Naive thymus-derived CD4-positive, alpha-beta T cell (primary cell): ENCODE measurements at regions not wholly inside any gene's neighbourhood (a gene's known extent, or its start where the extent isn't known, plus 50 kb on each side); places are given as distances from the start of the nearest gene placed in this dataset.

ENCODE experiments used
- ATAC-seq: fragments of 150-1000 bp; cut with Tn5 transposase; 2 replicates; pipeline ENCODE4 v1.10.0; 2021; ENCODE audit warnings: mild to moderate bottlenecking, moderate library complexity
- CTCF ChIA-PET: fragments of 350-600 bp; sonication (Branson Sonifier 250); formaldehyde crosslinking; loops from one replicate; lab custom pipeline; 2021; ENCODE audit warnings: antibody characterized with exemption; lab: Charles Lee
- POLR2A ChIA-PET: fragments of 350-600 bp; sonication (Branson Sonifier 250); formaldehyde crosslinking; loops from one replicate; lab custom pipeline; 2021; ENCODE audit warnings: antibody characterized with exemption, inconsistent platforms; lab: Charles Lee
- DNase-seq, 9 donors: peaks; one replicate each; pipeline versions ENCODE4 v3.0.0 to v3.0.0-alpha.2; 2020 to 2022; ENCODE audit warnings: mixed read lengths in 1 of 9
- H3K27ac ChIP-seq: one replicate; pipeline ENCODE4 v1.7.0; 2013; ENCODE audit warnings: mild to moderate bottlenecking, low read depth, low read length, moderate library complexity
- H3K27me3 ChIP-seq, 2 donors: one replicate each; pipeline ENCODE4 v1.7.0; 2013; ENCODE audit warnings: low read length in 2 of 2, mild to moderate bottlenecking in 2 of 2, moderate library complexity in 2 of 2; ENCODE audit not compliant: control insufficient read depth in 2 of 2, insufficient read depth in 2 of 2
- H3K36me3 ChIP-seq, 3 experiments: 1 replicate in 2 of 3; 2 replicates in 1 of 3; pipeline ENCODE4 v1.7.0; 2013; ENCODE audit warnings: low read length in 3 of 3, mild to moderate bottlenecking in 3 of 3, moderate library complexity in 1 of 3; ENCODE audit not compliant: insufficient read depth in 3 of 3, control insufficient read depth in 2 of 3
- H3K4me1 ChIP-seq, 2 donors: one replicate each; pipeline ENCODE4 v1.7.0; 2013; ENCODE audit warnings: low read length in 2 of 2, mild to moderate bottlenecking in 2 of 2, moderate library complexity in 1 of 2; ENCODE audit not compliant: control insufficient read depth in 2 of 2, insufficient read depth in 2 of 2
- H3K4me3 ChIP-seq: 2 replicates; pipeline ENCODE4 v1.7.0; 2013; ENCODE audit warnings: mild to moderate bottlenecking, low read length
- H3K9me3 ChIP-seq, 3 experiments: 1 replicate in 2 of 3; 2 replicates in 1 of 3; pipeline ENCODE4 v1.7.0; 2013; ENCODE audit warnings: low read length in 3 of 3; ENCODE audit not compliant: control insufficient read depth in 2 of 3
- H3K27ac Mint-ChIP-seq, 9 donors: one replicate each; pipeline ENCODE4 v1.8.0; 2020 to 2022; ENCODE audit warnings: mixed read lengths in 9 of 9, mild to moderate bottlenecking in 8 of 9, moderate library complexity in 5 of 9, inconsistent platforms in 2 of 9
- H3K27me3 Mint-ChIP-seq, 5 donors: one replicate each; pipeline ENCODE4 v1.8.0; 2021 to 2022; ENCODE audit warnings: mixed read lengths in 5 of 5, mild to moderate bottlenecking in 1 of 5
- H3K36me3 Mint-ChIP-seq, 5 donors: one replicate each; pipeline ENCODE4 v1.8.0; 2020 to 2022; ENCODE audit warnings: mixed read lengths in 5 of 5, mild to moderate bottlenecking in 3 of 5, inconsistent platforms in 1 of 5
- H3K4me1 Mint-ChIP-seq, 7 donors: one replicate each; pipeline ENCODE4 v1.8.0; 2020 to 2022; ENCODE audit warnings: mixed read lengths in 7 of 7, mild to moderate bottlenecking in 3 of 7, inconsistent platforms in 1 of 7
- H3K4me3 Mint-ChIP-seq, 10 donors: one replicate each; pipeline ENCODE4 v1.8.0; 2020 to 2022; ENCODE audit warnings: mild to moderate bottlenecking in 10 of 10, mixed read lengths in 10 of 10, moderate library complexity in 6 of 10, inconsistent platforms in 2 of 10
- H3K9me3 Mint-ChIP-seq, 11 donors: one replicate each; pipeline ENCODE4 v1.8.0; 2020 to 2022; ENCODE audit warnings: mixed read lengths in 11 of 11, mild to moderate bottlenecking in 4 of 11, inconsistent platforms in 1 of 11, moderate library complexity in 1 of 11
- intact Hi-C, 2 donors: fragments of 100-400 bp; cut with micrococcal nuclease; formaldehyde crosslinking; loops; one replicate each; pipeline ENCODE4 v1.15.1; 2023

DNA sequence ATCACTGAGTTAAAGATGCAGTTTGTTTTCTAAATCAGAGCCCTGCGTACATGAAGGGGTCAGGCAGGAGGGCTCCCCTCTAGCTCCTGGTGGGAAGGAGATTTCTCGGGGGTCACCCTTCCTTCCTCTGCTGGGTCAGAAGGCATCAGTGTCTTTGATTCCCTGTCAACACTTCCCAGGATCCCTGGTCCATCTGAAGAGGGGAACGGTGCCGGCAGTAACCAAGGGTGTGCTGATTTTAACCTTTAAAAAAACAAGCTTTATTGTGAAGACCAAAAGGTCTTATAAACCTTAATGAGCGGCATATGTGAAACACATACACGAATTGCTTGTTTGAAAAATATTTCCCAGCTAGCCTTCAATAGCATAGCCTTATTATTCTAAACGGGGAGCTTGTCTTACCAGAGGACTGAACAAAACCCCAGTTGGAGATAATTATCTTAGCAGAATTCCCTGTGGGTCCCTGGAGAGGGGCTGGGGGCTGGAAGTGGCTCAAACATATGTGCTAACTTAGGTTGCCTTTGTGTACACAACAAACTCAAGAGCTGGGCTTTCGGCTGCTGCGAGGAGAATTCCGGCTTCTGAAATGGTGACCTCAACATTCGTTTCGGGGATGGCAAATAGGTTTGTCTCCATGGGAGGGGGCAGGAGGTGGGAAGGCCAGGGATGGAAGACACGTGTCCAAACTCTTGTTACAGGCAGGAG lies 114.9 kb upstream of the MYCN start:
- ATAC-seq (no peak), DNase-seq (no peak)
- H3K27ac Mint-ChIP-seq: peak overlapping the region in 1 of 9 donors; percentile 20
- Histone ChIP-seq H3K27ac (no peak overlapping the region), H3K27me3 (no peaks in the 10 kb centered on the region), H3K36me3 (no peaks in the 10 kb centered on the region), H3K9me3 (no peaks in the 10 kb centered on the region), H3K4me3 (no peak overlapping the region), H3K4me1 (no peaks in the 10 kb centered on the region)
- intact Hi-C loops: no loop called here
- H3K4me1 Mint-ChIP-seq: no peaks in the 10 kb centered on the region
- H3K4me3 Mint-ChIP-seq: no peak overlapping the region
- peaks cover 0 to 2% (median under 1%) of the 10 kb centered on the region in 5 donors for H3K27me3 Mint-ChIP-seq
- no peaks in the 10 kb centered on the region for H3K36me3 Mint-ChIP-seq
- ChIA-PET CTCF (no interaction called here), POLR2A (no interaction called here)
- peaks cover 0 to 2% (median 0%) of the 10 kb centered on the region in 11 donors for H3K9me3 Mint-ChIP-seq

DNA sequence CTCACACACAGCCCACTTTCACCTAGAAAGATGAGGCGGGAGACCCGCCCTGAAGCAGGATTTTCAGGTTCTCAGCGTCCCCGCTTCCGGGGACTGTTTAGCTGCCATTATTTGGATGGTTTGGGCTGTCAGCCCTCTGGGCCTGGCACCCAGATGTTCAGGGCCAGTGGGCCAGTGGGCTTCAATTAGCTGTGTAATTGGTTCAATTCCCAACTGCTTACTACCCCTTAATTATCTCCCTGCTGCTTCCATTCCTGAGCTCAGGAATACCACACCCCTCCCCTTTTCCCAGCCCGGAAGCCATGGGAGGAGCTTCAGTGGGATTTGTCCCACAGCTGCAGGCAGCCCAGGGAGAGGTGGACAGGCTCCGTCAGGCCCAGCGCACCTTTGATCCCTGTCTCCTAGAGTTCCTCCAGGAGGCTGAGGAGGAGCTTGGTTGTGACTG lies 114.1 kb upstream of the MYCN start:
- no peak for DNase-seq
- CTCF ChIA-PET: no interaction called here
- ATAC-seq: no peak

DNA sequence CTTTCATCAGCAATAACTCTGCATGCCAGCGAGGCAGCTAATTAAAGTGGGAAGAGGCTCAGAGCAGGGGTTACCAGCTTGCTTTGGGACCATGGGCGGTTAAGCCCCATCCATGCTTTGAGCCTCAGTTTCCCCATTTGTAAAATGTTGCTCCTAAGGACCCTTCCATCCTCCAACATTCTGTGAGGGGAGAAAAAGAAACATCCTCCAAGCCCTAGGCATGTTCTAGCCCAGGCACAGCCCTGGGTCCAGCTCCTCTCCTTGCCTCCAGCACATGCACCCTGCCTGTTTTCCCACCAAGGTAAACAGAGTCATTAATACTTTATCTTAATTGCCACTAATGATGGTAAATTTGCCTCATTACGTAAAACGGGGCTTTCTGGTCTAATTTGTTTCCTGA lies 113.3 kb upstream of the MYCN start:
- ATAC-seq (no peak), DNase-seq (no peak)
- Mint-ChIP-seq H3K9me3 (peaks cover 0 to 2% (median 0%) of the 10 kb centered on the region in 11 donors), H3K27me3 (no peaks in the 10 kb centered on the region), H3K4me3 (no peak overlapping the region), H3K27ac (no peak overlapping the region), H3K4me1 (no peaks in the 10 kb centered on the region), H3K36me3 (no peaks in the 10 kb centered on the region)
- intact Hi-C loops: no loop called here
- no peaks in the 10 kb centered on the region for H3K4me1 ChIP-seq
- no peaks in the 10 kb centered on the region for H3K36me3 ChIP-seq
- H3K4me3 ChIP-seq: no peak overlapping the region
- no peaks in the 10 kb centered on the region for H3K27me3 ChIP-seq
- ChIA-PET POLR2A (no interaction called here), CTCF (interaction anchor here (0.8 kb wide), 1 partner anchor 31 kb away, joined by 3 read pairs; no protein-coding TSS in a partner anchor)
- H3K27ac ChIP-seq: no peak overlapping the region
- no peaks in the 10 kb centered on the region for H3K9me3 ChIP-seq

More for the DNA sequence above, 114.1 kb upstream of the MYCN start:
- intact Hi-C loops: no loop called here
- Histone ChIP-seq H3K27ac (no peak overlapping the region), H3K9me3 (no peaks in the 10 kb centered on the region), H3K36me3 (no peaks in the 10 kb centered on the region), H3K4me1 (no peaks in the 10 kb centered on the region), H3K4me3 (no peak overlapping the region), H3K27me3 (no peaks in the 10 kb centered on the region)
- POLR2A ChIA-PET: no interaction called here
- Mint-ChIP-seq H3K27me3 (no peaks in the 10 kb centered on the region), H3K36me3 (no peaks in the 10 kb centered on the region), H3K4me1 (no peaks in the 10 kb centered on the region), H3K4me3 (no peak overlapping the region), H3K9me3 (peaks cover 0 to 2% (median 0%) of the 10 kb centered on the region in 11 donors), H3K27ac (no peak overlapping the region)

DNA sequence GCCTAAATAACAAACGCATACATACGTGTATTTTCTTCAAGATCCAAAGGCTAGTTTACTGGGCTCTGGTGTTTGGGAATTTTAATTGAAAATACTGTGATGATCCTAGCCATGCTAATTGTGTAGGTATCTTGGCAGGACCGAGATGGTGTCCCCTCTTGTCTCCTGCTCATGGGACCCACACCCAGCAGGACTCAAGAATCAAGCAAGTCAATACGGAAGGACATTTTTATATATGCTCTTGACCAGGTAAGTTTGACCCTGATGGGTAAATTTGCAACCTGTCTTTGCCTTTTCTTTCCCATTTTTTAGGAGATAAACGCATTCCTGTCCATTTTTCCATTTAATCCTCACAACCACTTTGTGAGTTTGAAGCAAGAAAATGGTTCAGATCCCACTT lies 111.8 kb upstream of the MYCN start:
- intact Hi-C loops: no loop called here
- H3K4me1 Mint-ChIP-seq: no peaks in the 10 kb centered on the region
- no peaks in the 10 kb centered on the region for H3K9me3 ChIP-seq
- H3K27me3 Mint-ChIP-seq: peaks cover 0 to 5% (median 0%) of the 10 kb centered on the region in 5 donors
- ChIA-PET CTCF (no interaction called here), POLR2A (no interaction called here)
- DNase-seq (no peak), ATAC-seq (no peak)
- H3K36me3 ChIP-seq: no peaks in the 10 kb centered on the region
- no peaks in the 10 kb centered on the region for H3K36me3 Mint-ChIP-seq
- no peak overlapping the region for H3K4me3 Mint-ChIP-seq
- H3K9me3 Mint-ChIP-seq: no peaks in the 10 kb centered on the region
- no peaks in the 10 kb centered on the region for H3K27me3 ChIP-seq
- H3K4me1 ChIP-seq: no peaks in the 10 kb centered on the region
- no peak overlapping the region for H3K4me3 ChIP-seq
- no peak overlapping the region for H3K27ac ChIP-seq
- H3K27ac Mint-ChIP-seq: no peak overlapping the region

DNA sequence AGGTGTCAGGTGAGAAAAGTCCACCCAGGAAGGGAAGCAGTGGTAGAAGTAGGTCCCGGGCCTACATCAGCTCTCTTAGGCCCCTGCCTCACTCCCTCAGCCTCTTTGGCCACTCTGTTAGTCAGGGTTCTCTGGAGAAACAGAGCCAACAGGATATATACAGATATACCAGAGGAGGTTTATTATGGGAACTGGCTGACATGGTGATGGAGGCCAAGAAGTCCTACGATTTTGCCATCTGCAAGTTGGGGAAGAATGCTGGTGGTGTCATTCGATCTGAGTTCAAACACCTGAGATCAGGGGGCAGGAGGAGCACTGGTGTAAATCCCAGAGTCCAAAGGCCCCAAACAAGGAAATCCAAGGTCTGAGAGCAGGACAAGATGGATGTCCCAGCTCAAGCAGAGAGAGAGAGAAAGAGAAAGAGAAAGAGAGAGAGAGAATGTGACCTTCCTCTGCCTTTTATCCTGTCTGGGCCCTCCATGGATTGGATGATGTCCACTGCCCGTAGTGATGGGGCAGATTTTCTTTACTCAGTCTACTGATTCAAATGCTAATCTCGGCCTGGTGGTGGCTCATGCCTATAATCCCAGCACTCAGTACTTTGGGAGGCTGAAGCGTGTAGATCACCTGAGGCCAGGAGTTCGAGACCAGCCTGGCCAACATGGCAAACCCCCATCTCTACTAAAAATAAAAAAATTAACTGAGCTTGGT lies 111.1 kb upstream of the MYCN start:
- POLR2A ChIA-PET: no interaction called here
- no peaks in the 10 kb centered on the region for H3K4me1 Mint-ChIP-seq
- peaks cover 0 to 5% (median 0%) of the 10 kb centered on the region in 5 donors for H3K27me3 Mint-ChIP-seq
- H3K27ac Mint-ChIP-seq: no peak overlapping the region
- no peak for ATAC-seq
- H3K4me3 ChIP-seq: no peak overlapping the region
- H3K27me3 ChIP-seq: no peaks in the 10 kb centered on the region
- no peak overlapping the region for H3K4me3 Mint-ChIP-seq
- H3K36me3 Mint-ChIP-seq: no peaks in the 10 kb centered on the region
- no peaks in the 10 kb centered on the region for H3K9me3 ChIP-seq
- CTCF ChIA-PET: interaction anchor here (0.6 kb wide), 1 partner anchor 28 kb away, joined by 3 read pairs; no protein-coding TSS in a partner anchor
- intact Hi-C loops: no loop called here
- no peak for DNase-seq
- H3K9me3 Mint-ChIP-seq: no peaks in the 10 kb centered on the region
- no peaks in the 10 kb centered on the region for H3K4me1 ChIP-seq
- no peak overlapping the region for H3K27ac ChIP-seq
- no peaks in the 10 kb centered on the region for H3K36me3 ChIP-seq

DNA sequence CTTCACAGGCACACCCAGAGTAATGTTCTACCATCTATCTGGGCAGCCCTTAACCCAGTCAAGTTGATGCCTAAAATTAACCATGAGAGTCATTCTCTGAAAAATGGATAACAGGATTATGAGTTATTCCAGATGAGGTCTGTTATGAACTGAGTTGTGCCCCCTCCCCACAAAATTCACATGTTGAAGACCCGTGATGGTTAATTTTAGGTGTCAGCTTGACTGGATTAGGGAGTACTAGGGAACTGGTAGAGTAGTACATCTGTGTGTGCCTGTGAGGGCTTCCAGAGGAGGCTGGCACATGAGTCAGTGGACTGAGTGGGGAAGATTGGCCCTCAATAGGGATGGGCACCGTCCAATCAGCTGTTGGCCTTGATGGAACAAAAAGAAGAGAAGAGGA lies 110.4 kb upstream of the MYCN start:
- no peak overlapping the region for H3K27ac Mint-ChIP-seq
- H3K4me3 Mint-ChIP-seq: no peak overlapping the region
- CTCF ChIA-PET: interaction anchor here (0.6 kb wide), 1 partner anchor 27 kb away, joined by 3 read pairs; no protein-coding TSS in a partner anchor
- H3K4me1 Mint-ChIP-seq: no peaks in the 10 kb centered on the region
- Histone ChIP-seq H3K27me3 (no peaks in the 10 kb centered on the region), H3K4me1 (no peaks in the 10 kb centered on the region), H3K4me3 (no peak overlapping the region), H3K36me3 (no peaks in the 10 kb centered on the region), H3K27ac (no peak overlapping the region), H3K9me3 (no peaks in the 10 kb centered on the region)
- H3K9me3 Mint-ChIP-seq: no peaks in the 10 kb centered on the region
- DNase-seq (no peak), ATAC-seq (no peak)
- intact Hi-C loops: no loop called here
- H3K36me3 Mint-ChIP-seq: no peaks in the 10 kb centered on the region
- peaks cover 0 to 5% (median 0%) of the 10 kb centered on the region in 5 donors for H3K27me3 Mint-ChIP-seq
- POLR2A ChIA-PET: no interaction called here
